ENCODE measurements at regions not wholly inside any gene's neighbourhood (a gene's known extent, or its start where the extent isn't known, plus 50 kb on each side); places are given as distances from the start of the nearest gene placed in this dataset.

DNA sequence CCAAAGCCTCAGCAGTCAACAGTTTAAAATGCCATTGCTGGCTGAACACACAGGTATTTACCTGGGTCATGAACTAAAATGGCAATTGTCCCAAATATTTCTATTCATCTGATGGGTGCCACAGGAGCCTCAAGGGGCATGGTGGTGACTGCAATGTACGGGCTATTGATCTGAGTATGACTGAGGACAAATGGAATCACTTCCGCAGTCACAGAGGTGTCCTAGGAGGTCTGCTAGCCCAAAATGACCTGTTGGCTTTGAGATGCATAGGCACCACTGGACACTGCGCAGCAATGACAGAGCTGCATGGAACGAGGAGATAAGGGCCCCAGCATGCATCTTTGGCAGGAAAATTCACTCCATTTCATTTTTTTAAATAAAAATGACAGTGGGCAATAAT, 474.1 kb upstream of the SOX5 start:
- TF ChIP-seq POLR2AphosphoS5 (IDR thresholded peaks at IDR 0.05) (no peak), EP300 (IDR thresholded peaks at IDR 0.05) (no peak), POLR2A (IDR thresholded peaks at IDR 0.05) (no peak)
- TF ChIP-seq, protein P1, sequence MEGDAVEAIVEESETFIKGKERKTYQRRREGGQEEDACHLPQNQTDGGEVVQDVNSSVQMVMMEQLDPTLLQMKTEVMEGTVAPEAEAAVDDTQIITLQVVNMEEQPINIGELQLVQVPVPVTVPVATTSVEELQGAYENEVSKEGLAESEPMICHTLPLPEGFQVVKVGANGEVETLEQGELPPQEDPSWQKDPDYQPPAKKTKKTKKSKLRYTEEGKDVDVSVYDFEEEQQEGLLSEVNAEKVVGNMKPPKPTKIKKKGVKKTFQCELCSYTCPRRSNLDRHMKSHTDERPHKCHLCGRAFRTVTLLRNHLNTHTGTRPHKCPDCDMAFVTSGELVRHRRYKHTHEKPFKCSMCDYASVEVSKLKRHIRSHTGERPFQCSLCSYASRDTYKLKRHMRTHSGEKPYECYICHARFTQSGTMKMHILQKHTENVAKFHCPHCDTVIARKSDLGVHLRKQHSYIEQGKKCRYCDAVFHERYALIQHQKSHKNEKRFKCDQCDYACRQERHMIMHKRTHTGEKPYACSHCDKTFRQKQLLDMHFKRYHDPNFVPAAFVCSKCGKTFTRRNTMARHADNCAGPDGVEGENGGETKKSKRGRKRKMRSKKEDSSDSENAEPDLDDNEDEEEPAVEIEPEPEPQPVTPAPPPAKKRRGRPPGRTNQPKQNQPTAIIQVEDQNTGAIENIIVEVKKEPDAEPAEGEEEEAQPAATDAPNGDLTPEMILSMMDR (IDR thresholded peaks at IDR 0.05): no peak
- 81 to 92% (median 90%) methylated on average over 4 of the region's 4 CpGs for WGBS, 5 donors
- no peaks in the 10 kb centered on the region for H3K4me1 ChIP-seq
- no peak overlapping the region for H3K27ac ChIP-seq
- H3K27me3 ChIP-seq: no peaks in the 10 kb centered on the region
- no peaks in the 10 kb centered on the region for H3K9me3 ChIP-seq
- no peak overlapping the region for H3K4me3 ChIP-seq
- no peaks in the 10 kb centered on the region for H3K36me3 ChIP-seq
- no peak for DNase-seq
- intact Hi-C loops (cut with DNase I; ENCODE audit: low total_unique reads): no loop called here

DNA sequence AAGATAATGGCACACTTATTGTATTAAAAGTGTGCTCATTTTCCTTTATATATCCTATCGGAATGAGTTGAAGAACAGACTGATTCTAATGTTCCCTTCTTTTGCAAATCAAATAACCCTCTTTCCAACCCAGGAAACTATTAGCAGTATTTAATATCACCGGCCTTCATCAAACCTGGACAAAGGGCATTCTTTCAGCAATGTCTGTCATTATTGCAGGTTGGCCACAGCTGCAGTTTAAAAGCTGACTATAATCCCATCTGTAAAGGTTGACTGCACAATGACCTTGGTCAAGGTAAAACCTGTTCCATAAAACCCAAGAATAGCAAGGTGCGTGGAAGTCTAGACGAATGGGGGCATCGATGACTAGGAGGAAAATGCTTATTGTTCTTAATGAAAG, 472.3 kb upstream of the SOX5 start:
- H3K4me1 ChIP-seq: no peaks in the 10 kb centered on the region
- no peak overlapping the region for H3K4me3 ChIP-seq
- no peaks in the 10 kb centered on the region for H3K27me3 ChIP-seq
- H3K36me3 ChIP-seq: no peaks in the 10 kb centered on the region
- WGBS, 5 donors: 76 to 90% (median 83%) methylated on average over 5 of the region's 5 CpGs
- DNase-seq: no peak
- no peaks in the 10 kb centered on the region for H3K9me3 ChIP-seq
- intact Hi-C loops (cut with DNase I; ENCODE audit: low total_unique reads): no loop called here
- H3K27ac ChIP-seq: no peak overlapping the region
- TF ChIP-seq EP300 (IDR thresholded peaks at IDR 0.05) (no peak), POLR2AphosphoS5 (IDR thresholded peaks at IDR 0.05) (no peak), POLR2A (IDR thresholded peaks at IDR 0.05) (no peak)
- TF ChIP-seq, protein P1 (IDR thresholded peaks at IDR 0.05): no peak

DNA sequence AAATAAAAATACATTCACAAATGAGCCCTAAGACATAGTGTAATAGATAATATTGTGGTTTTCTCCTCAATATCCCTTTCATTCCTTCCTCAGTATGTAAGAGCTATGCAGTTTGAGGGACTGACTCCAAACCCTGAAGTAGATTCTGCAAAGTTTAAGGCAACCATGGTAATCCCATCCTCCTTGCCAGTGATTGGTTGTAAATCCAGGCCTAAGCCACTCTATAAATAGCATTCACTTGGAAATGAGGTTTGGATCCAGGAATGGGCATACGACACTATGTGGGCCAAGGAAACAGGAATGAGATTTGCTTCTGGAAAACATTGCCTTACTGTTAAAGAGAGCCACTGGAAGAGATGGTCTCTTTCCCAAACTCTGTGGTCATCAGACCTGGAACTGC, 468.7 kb upstream of the SOX5 start:
- no peak for DNase-seq
- Histone ChIP-seq H3K27me3 (no peaks in the 10 kb centered on the region), H3K4me1 (no peaks in the 10 kb centered on the region), H3K27ac (no peak overlapping the region), H3K4me3 (no peak overlapping the region), H3K9me3 (no peaks in the 10 kb centered on the region), H3K36me3 (no peaks in the 10 kb centered on the region)
- 64 to 93% (median 78%) methylated on average over 1 of the region's 1 CpG for WGBS, 5 donors
- intact Hi-C loops (cut with DNase I; ENCODE audit: low total_unique reads): no loop called here
- TF ChIP-seq POLR2A (IDR thresholded peaks at IDR 0.05): no peak
- TF ChIP-seq EP300 (IDR thresholded peaks at IDR 0.05): no peak
- TF ChIP-seq POLR2AphosphoS5 (IDR thresholded peaks at IDR 0.05): no peak
- TF ChIP-seq, protein P1 (IDR thresholded peaks at IDR 0.05): no peak

DNA sequence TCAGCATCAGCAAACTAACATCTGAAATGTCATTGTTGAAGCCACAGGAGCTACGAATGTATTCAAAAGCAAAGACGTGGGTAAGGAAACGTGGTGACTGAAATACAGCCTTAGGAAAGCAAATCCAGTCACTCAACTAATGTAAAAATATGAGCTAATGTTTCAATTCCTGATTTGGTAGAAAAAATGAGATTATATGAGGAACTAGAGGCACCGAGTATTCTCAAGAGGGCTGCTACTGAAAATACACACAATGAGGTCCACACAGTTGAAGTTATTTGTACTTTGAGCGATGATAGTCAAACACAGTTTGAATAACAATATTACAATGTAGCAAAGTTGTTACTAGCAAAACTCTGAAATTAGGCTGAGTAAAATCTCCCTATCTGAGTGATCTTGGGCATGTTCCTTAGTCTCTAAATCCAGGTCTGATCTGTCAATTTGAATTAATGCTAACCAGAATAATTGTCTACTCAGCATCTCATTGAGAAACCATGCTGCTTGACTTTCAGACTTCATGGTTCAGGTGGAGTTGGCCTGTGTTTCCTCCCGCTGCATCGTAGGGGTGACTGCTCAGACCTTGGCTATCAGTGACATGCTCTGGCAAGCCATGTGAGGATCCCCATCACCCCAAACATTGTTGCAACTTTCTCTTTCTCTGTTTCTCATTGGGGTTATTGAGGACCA, 467.1 kb upstream of the SOX5 start:
- DNase-seq: no peak
- H3K4me1 ChIP-seq: no peaks in the 10 kb centered on the region
- H3K27ac ChIP-seq: no peak overlapping the region
- H3K4me3 ChIP-seq: no peak overlapping the region
- no peaks in the 10 kb centered on the region for H3K27me3 ChIP-seq
- no peaks in the 10 kb centered on the region for H3K9me3 ChIP-seq
- intact Hi-C loops (cut with DNase I; ENCODE audit: low total_unique reads): no loop called here
- TF ChIP-seq POLR2AphosphoS5 (IDR thresholded peaks at IDR 0.05) (no peak), EP300 (IDR thresholded peaks at IDR 0.05) (no peak), POLR2A (IDR thresholded peaks at IDR 0.05) (no peak)
- TF ChIP-seq, protein P1 (IDR thresholded peaks at IDR 0.05): no peak
- no peaks in the 10 kb centered on the region for H3K36me3 ChIP-seq
- WGBS, 5 donors: 77 to 83% (median 81%) methylated on average over 7 of the region's 7 CpGs

All from stomach (tissue), 8 donors.